ENCODE measurements at regions not wholly inside any gene's neighbourhood (a gene's known extent, or its start where the extent isn't known, plus 50 kb on each side); places are given as distances from the start of the nearest gene placed in this dataset.

DNA sequence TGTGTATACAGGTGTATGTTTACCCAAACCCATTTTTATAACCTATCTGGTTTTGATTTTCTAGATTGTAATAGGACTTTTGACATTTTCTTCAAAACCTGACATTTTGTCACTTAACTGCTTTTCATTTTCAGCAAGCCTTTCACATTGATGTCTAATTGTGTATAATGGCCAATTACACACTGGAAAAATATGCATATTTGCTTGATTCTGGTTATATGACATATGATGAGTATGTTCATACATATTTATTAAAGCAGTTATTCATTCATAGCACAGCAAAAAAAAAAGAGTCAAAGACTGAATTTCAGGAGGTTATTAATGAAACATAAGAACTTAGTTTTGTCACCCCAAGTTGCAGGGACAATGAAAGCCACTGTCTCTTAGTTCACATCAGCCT is 307.7 kb upstream of the TNP1 start:
- no peak for TF ChIP-seq EZH2 (IDR thresholded peaks at IDR 0.05; ENCODE audit: borderline replicate concordance, low read length)
- TF ChIP-seq, protein P1, sequence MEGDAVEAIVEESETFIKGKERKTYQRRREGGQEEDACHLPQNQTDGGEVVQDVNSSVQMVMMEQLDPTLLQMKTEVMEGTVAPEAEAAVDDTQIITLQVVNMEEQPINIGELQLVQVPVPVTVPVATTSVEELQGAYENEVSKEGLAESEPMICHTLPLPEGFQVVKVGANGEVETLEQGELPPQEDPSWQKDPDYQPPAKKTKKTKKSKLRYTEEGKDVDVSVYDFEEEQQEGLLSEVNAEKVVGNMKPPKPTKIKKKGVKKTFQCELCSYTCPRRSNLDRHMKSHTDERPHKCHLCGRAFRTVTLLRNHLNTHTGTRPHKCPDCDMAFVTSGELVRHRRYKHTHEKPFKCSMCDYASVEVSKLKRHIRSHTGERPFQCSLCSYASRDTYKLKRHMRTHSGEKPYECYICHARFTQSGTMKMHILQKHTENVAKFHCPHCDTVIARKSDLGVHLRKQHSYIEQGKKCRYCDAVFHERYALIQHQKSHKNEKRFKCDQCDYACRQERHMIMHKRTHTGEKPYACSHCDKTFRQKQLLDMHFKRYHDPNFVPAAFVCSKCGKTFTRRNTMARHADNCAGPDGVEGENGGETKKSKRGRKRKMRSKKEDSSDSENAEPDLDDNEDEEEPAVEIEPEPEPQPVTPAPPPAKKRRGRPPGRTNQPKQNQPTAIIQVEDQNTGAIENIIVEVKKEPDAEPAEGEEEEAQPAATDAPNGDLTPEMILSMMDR (conservative IDR thresholded peaks at IDR 0.05 in 1 of 2, IDR thresholded peaks at IDR 0.05 in 1 of 2; ENCODE audit: extremely low read depth in 1 of 2, insufficient read depth in 1 of 2, low read depth in 1 of 2, low read length in 2 of 2) = no peak
